ENCODE measurements at regions not wholly inside any gene's neighbourhood (a gene's known extent, or its start where the extent isn't known, plus 50 kb on each side); places are given as distances from the start of the nearest gene placed in this dataset.

- Histone ChIP-seq H3K4me3 (ENCODE audit: low read length) (no peak overlapping the region), H3K36me3 (ENCODE audit: insufficient read depth, low read length) (no peaks in the 10 kb centered on the region), H3K79me2 (replicated peaks; ENCODE audit: insufficient read depth, low read length) (no peaks in the 10 kb centered on the region), H3K27me3 (ENCODE audit: insufficient read depth, low read depth, low read length) (no peaks in the 10 kb centered on the region), H4K20me1 (ENCODE audit: insufficient read depth) (no peaks in the 10 kb centered on the region), H3K4me2 (ENCODE audit: low read length) (no peak overlapping the region), H2AFZ (ENCODE audit: low read depth, low read length) (no peak overlapping the region), H3F3A (ENCODE audit: insufficient read depth, low read length, poor library complexity, severe bottlenecking) (no peaks in the 10 kb centered on the region), H3K9ac (ENCODE audit: low read length) (no peak overlapping the region), H3K9me3 (ENCODE audit: low read length) (no peaks in the 10 kb centered on the region), H3K27ac (ENCODE audit: low read length) (no peak overlapping the region), H3K9me2 (ENCODE audit: insufficient read depth, low read length) (no peaks in the 10 kb centered on the region)
- TF ChIP-seq CTCF (IDR thresholded peaks at IDR 0.05; ENCODE audit: poor library complexity, severe bottlenecking) (no peak), EZH2 (IDR thresholded peaks at IDR 0.05; ENCODE audit: borderline replicate concordance, insufficient read depth, low read length, poor library complexity, severe bottlenecking) (no peak), POLR2AphosphoS5 (IDR thresholded peaks at IDR 0.05) (no peak), EP300 (conservative IDR thresholded peaks at IDR 0.05; ENCODE audit: poor library complexity, severe bottlenecking) (no peak), TAF1 (IDR thresholded peaks at IDR 0.05; ENCODE audit: low read depth) (no peak)
These were observed 234.1 kb downstream of the BUD13 start for GRCh38 chr11:116538677-116539076.

- Histone ChIP-seq H3K4me3 (ENCODE audit: low read length) (no peak overlapping the region), H4K20me1 (ENCODE audit: insufficient read depth) (no peaks in the 10 kb centered on the region), H3K79me2 (replicated peaks; ENCODE audit: insufficient read depth, low read length) (no peaks in the 10 kb centered on the region), H3K9ac (ENCODE audit: low read length) (no peak overlapping the region), H3K27me3 (ENCODE audit: insufficient read depth, low read depth, low read length) (no peaks in the 10 kb centered on the region), H3F3A (ENCODE audit: insufficient read depth, low read length, poor library complexity, severe bottlenecking) (no peaks in the 10 kb centered on the region), H3K4me2 (ENCODE audit: low read length) (no peak overlapping the region), H3K27ac (ENCODE audit: low read length) (no peak overlapping the region), H3K9me3 (ENCODE audit: low read length) (no peaks in the 10 kb centered on the region), H3K36me3 (ENCODE audit: insufficient read depth, low read length) (no peaks in the 10 kb centered on the region), H3K9me2 (ENCODE audit: insufficient read depth, low read length) (no peaks in the 10 kb centered on the region), H2AFZ (ENCODE audit: low read depth, low read length) (no peak overlapping the region)
- no peak for TF ChIP-seq EP300 (conservative IDR thresholded peaks at IDR 0.05; ENCODE audit: poor library complexity, severe bottlenecking)
These were observed 235.1 kb downstream of the BUD13 start for GRCh38 chr11:116537709-116538108.

- H3K36me3 ChIP-seq (ENCODE audit: insufficient read depth, low read length): no peaks in the 10 kb centered on the region
- no peaks in the 10 kb centered on the region for H3K9me2 ChIP-seq (ENCODE audit: insufficient read depth, low read length)
- H4K20me1 ChIP-seq (ENCODE audit: insufficient read depth): no peaks in the 10 kb centered on the region
- no peaks in the 10 kb centered on the region for H3K27me3 ChIP-seq (ENCODE audit: insufficient read depth, low read depth, low read length)
- no peaks in the 10 kb centered on the region for H3K9me3 ChIP-seq (ENCODE audit: low read length)
- no peak overlapping the region for H3K4me2 ChIP-seq (ENCODE audit: low read length)
- H3K79me2 ChIP-seq (replicated peaks; ENCODE audit: insufficient read depth, low read length): no peaks in the 10 kb centered on the region
- no peak overlapping the region for H3K4me3 ChIP-seq (ENCODE audit: low read length)
- H3F3A ChIP-seq (ENCODE audit: insufficient read depth, low read length, poor library complexity, severe bottlenecking): no peaks in the 10 kb centered on the region
- no peak overlapping the region for H2AFZ ChIP-seq (ENCODE audit: low read depth, low read length)
- H3K27ac ChIP-seq (ENCODE audit: low read length): no peak overlapping the region
- no peak for TF ChIP-seq EP300 (conservative IDR thresholded peaks at IDR 0.05; ENCODE audit: poor library complexity, severe bottlenecking)
- no peak for TF ChIP-seq RAD21 (conservative IDR thresholded peaks at IDR 0.05)
- no peak for TF ChIP-seq EZH2 (IDR thresholded peaks at IDR 0.05; ENCODE audit: borderline replicate concordance, insufficient read depth, low read length, poor library complexity, severe bottlenecking)
- TF ChIP-seq TAF1 (IDR thresholded peaks at IDR 0.05; ENCODE audit: low read depth): no peak
- no peak for TF ChIP-seq SMC3 (conservative IDR thresholded peaks at IDR 0.05; ENCODE audit: poor library complexity)
- TF ChIP-seq REST (IDR thresholded peaks at IDR 0.05; ENCODE audit: borderline replicate concordance): no peak
- TF ChIP-seq MXI1 (conservative IDR thresholded peaks at IDR 0.05; ENCODE audit: poor library complexity, severe bottlenecking): no peak
- no peak for TF ChIP-seq CTCF (IDR thresholded peaks at IDR 0.05; ENCODE audit: poor library complexity, severe bottlenecking)
- TF ChIP-seq POLR2AphosphoS5 (IDR thresholded peaks at IDR 0.05): no peak
- H3K9ac ChIP-seq (ENCODE audit: low read length): no peak overlapping the region
These were observed 235.7 kb downstream of the BUD13 start for GRCh38 chr11:116537121-116537520.

Measured in neural cell (in vitro differentiated cells).